Esophagus (tissue), 2 donors: ENCODE measurements at regions not wholly inside any gene's neighbourhood (a gene's known extent, or its start where the extent isn't known, plus 50 kb on each side); places are given as distances from the start of the nearest gene placed in this dataset.

Experiments
- H3K27ac ChIP-seq, 2 donors: one replicate each; pipeline ENCODE4 v1.5.1; 2013; ENCODE audit warnings: low read depth in 2 of 2, mild to moderate bottlenecking in 2 of 2, inconsistent platforms in 1 of 2, low read length in 1 of 2, moderate library complexity in 1 of 2
- H3K27me3 ChIP-seq, 2 donors: one replicate each; pipeline ENCODE4 v1.6.1; 2013; ENCODE audit warnings: low read length in 2 of 2, control low read depth in 1 of 2, mild to moderate bottlenecking in 1 of 2; ENCODE audit not compliant: insufficient read depth in 2 of 2, control insufficient read depth in 1 of 2
- H3K36me3 ChIP-seq, 2 donors: one replicate each; pipeline ENCODE4 v1.6.1; 2013; ENCODE audit warnings: low read length in 1 of 2; ENCODE audit not compliant: control insufficient read depth in 2 of 2, insufficient read depth in 2 of 2
- H3K4me1 ChIP-seq, 2 donors: one replicate each; pipeline ENCODE4 v1.6.1; 2013; ENCODE audit warnings: low read length in 1 of 2; ENCODE audit not compliant: control insufficient read depth in 2 of 2, insufficient read depth in 2 of 2
- H3K4me3 ChIP-seq, 2 donors: one replicate each; pipeline ENCODE4 v1.5.1; 2013; ENCODE audit warnings: low read length in 2 of 2, mild to moderate bottlenecking in 2 of 2, low read depth in 1 of 2, moderate library complexity in 1 of 2
- H3K9me3 ChIP-seq, 2 donors: one replicate each; pipeline ENCODE4 v1.6.1; 2013; ENCODE audit warnings: mild to moderate bottlenecking in 2 of 2, low read depth in 1 of 2, low read length in 1 of 2, moderate library complexity in 1 of 2; ENCODE audit not compliant: control insufficient read depth in 2 of 2, insufficient read depth in 1 of 2
- WGBS, 2 donors: extraction: QIAGEN DNeasy Blood & Tissue Kit; methylation state at CpG; one replicate each; pipeline ENCODE4 v1.1.7; 2013; 5-methylcytosine and 5-hydroxymethylcytosine counted together
- donor health status: healthy with polysubstance abuse.
- donor health status: Bipolar disorder and iron deficiency.

DNA sequence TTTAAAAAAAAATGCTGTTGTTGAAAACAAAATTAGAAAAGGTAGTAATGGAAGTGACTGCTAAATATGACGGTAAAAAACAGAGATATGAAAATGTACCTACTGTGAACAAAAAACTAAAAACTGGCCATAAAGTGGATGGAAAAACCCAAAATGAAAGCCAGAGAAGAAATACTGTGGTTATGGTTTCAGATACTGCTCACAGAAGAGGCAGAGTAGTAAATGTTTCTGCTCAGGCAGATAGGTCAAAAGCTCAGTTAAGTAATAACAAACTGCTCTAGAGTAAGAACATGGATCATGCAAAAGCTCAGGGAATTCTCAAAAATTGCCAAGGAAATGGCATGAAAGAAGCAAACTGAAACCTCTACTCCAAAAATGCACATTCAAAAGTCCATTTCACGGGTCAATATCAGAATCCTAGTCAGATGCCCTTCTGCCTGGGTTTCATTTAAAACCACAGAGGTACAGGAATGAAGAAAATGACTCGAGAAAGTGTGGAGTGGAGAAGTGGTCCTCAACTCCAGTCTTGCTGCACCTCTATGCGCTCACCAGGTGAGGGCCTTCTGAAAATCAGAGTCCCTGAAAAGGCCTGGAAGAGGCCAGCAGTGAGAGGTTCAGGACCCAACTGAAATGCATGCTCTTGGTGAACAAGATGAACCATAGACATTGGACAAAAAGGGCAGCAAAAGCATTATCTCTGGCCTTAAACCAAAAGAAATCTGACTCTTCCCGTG is 315.0 kb upstream of the SPRY2 start:
- no peak overlapping the region for H3K4me3 ChIP-seq
- 83 to 84% methylated on average over 5 of the region's 5 CpGs for WGBS, 2 donors
- H3K27me3 ChIP-seq: no peaks in the 10 kb centered on the region
- H3K36me3 ChIP-seq: no peaks in the 10 kb centered on the region
- H3K27ac ChIP-seq: no peak overlapping the region
- peaks cover 3 to 6% of the 10 kb centered on the region in 2 donors for H3K9me3 ChIP-seq
- H3K4me1 ChIP-seq: no peaks in the 10 kb centered on the region

GRCh38 chr13:80654638-80655249 is 313.8 kb upstream of the SPRY2 start:
- H3K4me1 ChIP-seq: no peaks in the 10 kb centered on the region
- 40 to 57% methylated on average over 34 to 37 of the region's 37 CpGs for WGBS, 2 donors
- peak overlapping the region in 1 of 2 donors; percentile 28 for H3K4me3 ChIP-seq
- H3K27me3 ChIP-seq: no peaks in the 10 kb centered on the region
- no peak overlapping the region for H3K27ac ChIP-seq
- no peaks in the 10 kb centered on the region for H3K36me3 ChIP-seq
- H3K9me3 ChIP-seq: peaks cover 3 to 6% of the 10 kb centered on the region in 2 donors

DNA sequence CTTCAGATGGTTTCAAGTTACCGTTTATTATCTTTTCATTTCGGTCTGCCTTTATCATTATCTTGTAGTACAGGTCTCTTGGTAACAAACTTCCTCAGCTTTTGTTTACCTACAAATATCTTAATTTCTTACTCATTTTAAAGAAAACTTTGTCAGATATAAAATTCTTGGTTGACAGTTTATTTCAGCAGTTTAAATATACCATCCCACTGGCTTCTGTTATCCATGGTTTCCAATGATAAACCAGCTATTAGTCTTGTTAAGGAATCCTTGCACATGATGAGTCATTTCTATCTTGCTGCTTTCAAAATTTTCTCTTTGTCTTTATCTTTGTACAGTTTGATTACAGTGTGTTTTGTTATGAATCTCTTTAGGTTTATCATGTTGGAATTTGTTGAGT is 308.3 kb upstream of the SPRY2 start:
- no peak overlapping the region for H3K27ac ChIP-seq
- H3K4me3 ChIP-seq: no peak overlapping the region
- no peaks in the 10 kb centered on the region for H3K9me3 ChIP-seq
- H3K4me1 ChIP-seq: no peaks in the 10 kb centered on the region
- WGBS, 2 donors: 96 to 97% methylated on average over 2 of the region's 2 CpGs
- H3K27me3 ChIP-seq: no peaks in the 10 kb centered on the region
- H3K36me3 ChIP-seq: no peaks in the 10 kb centered on the region

DNA sequence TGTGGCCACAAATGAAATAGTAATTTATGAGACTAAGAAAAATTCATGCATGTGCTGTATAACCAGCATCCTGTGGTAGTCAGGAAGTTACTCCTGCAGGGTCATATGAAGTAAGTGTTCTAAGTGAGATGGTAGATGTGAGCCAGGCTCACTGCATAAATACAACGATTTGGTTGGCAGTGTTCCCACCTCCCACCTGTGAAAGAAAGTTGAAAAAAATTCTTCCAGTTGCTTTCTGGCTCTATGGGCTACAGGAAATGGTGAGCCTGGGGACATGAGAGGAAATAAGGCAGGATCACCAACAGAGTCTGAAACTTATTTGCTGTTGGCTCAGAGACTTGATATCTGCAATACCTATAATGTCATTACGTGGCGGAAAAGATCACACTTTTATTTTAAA is 301.7 kb upstream of the SPRY2 start:
- H3K9me3 ChIP-seq: no peaks in the 10 kb centered on the region
- no peak overlapping the region for H3K27ac ChIP-seq

GRCh38 chr13:80633251-80633650 is 292.3 kb upstream of the SPRY2 start:
- no peak overlapping the region for H3K27ac ChIP-seq
- no peaks in the 10 kb centered on the region for H3K27me3 ChIP-seq
- peaks cover 0 to 3% of the 10 kb centered on the region in 2 donors for H3K9me3 ChIP-seq
- no peak overlapping the region for H3K4me3 ChIP-seq
- WGBS, 2 donors: 51 to 53% methylated on average over 1 of the region's 1 CpG
- no peaks in the 10 kb centered on the region for H3K36me3 ChIP-seq
- H3K4me1 ChIP-seq: no peaks in the 10 kb centered on the region

More for the DNA sequence above, 301.7 kb upstream of the SPRY2 start:
- Histone ChIP-seq H3K4me3 (no peak overlapping the region), H3K27me3 (no peaks in the 10 kb centered on the region), H3K4me1 (no peaks in the 10 kb centered on the region), H3K36me3 (no peaks in the 10 kb centered on the region)
- 61% methylated on average over 3 of the region's 3 CpGs for WGBS, 2 donors

GRCh38 chr13:80630685-80631121 is 289.8 kb upstream of the SPRY2 start:
- 83 to 84% methylated on average over 3 of the region's 3 CpGs for WGBS, 2 donors

DNA sequence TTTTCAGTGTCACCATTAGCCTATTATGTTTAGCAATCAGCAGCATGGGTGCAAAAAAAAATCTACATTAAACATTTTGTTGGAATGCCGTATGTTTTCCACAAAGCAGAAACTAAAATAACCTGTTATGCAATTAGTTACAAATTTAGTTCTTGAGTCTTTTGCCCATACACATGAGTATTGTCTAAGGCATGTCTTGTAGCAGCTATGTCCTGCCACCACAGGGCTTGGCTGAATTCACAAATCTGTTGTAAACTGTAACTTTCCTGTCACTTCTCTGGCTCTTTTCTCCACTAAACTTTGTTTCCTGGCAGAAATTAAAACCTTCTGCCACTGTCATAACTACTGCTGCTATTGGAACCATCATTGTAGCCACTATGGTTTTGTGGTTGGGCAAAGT is 277.9 kb upstream of the SPRY2 start:
- Histone ChIP-seq H3K36me3 (no peaks in the 10 kb centered on the region), H3K27me3 (no peaks in the 10 kb centered on the region), H3K9me3 (no peaks in the 10 kb centered on the region), H3K27ac (no peak overlapping the region), H3K4me1 (peaks cover 0 to 2% of the 10 kb centered on the region in 2 donors), H3K4me3 (no peak overlapping the region)
- 38 to 56% methylated on average over 1 of the region's 1 CpG for WGBS, 2 donors

More at GRCh38 chr13:80630685-80631121, 289.8 kb upstream of the SPRY2 start:
- H3K4me1 ChIP-seq: no peaks in the 10 kb centered on the region
- no peak overlapping the region for H3K27ac ChIP-seq
- H3K36me3 ChIP-seq: no peaks in the 10 kb centered on the region
- H3K27me3 ChIP-seq: no peaks in the 10 kb centered on the region
- H3K4me3 ChIP-seq: no peak overlapping the region
- H3K9me3 ChIP-seq: no peaks in the 10 kb centered on the region

DNA sequence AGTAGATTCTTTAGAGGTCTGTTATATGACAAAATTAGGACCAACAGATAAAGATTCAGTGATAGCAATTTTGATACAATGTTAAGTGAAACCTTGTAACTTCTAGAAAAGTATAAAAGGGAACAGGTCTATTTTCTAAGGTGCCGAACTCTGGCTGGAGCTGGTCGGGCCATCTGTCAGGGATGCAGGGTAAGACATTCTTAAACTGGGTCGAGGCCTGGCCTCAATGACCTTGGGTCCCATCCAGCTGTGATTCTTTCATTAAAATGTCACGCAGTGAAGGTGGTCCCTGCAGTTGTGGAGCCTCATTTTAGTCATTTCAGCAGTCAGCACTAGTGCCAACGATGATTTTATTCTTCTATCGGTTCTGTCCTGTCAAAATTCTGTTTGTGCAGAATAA is 271.9 kb upstream of the SPRY2 start:
- H3K36me3 ChIP-seq: no peaks in the 10 kb centered on the region
- H3K27ac ChIP-seq: no peak overlapping the region
- H3K4me1 ChIP-seq: peaks cover 0 to 2% of the 10 kb centered on the region in 2 donors
- 74 to 86% methylated on average over 6 of the region's 6 CpGs for WGBS, 2 donors
- no peaks in the 10 kb centered on the region for H3K9me3 ChIP-seq
- no peaks in the 10 kb centered on the region for H3K27me3 ChIP-seq
- no peak overlapping the region for H3K4me3 ChIP-seq

GRCh38 chr13:80611310-80611709 is 270.4 kb upstream of the SPRY2 start:
- Histone ChIP-seq H3K4me3 (no peak overlapping the region), H3K36me3 (no peaks in the 10 kb centered on the region), H3K9me3 (no peaks in the 10 kb centered on the region), H3K27ac (no peak overlapping the region), H3K27me3 (no peaks in the 10 kb centered on the region), H3K4me1 (peaks cover 0 to 2% of the 10 kb centered on the region in 2 donors)
- 95 to 100% methylated on average over 1 of the region's 1 CpG for WGBS, 2 donors

DNA sequence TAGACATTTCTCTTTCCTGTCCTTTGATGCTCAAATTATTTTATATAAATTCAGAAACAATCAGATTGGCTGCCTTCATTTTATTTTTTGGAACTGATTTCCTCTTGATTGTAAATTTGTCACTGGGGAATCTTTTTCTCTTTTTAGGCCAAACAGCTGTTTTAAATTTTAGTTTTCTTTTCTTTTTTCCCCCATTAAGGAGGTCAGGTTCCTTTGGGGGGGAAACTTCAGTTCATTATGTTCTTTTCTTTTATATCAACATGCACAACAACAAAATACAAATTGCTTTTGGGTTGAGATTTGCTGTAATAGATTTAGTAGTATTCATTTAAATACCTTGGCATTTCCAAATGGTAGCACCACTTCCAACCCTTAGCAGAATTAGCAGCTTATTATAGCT is 264.8 kb upstream of the SPRY2 start:
- Histone ChIP-seq H3K27ac (no peak overlapping the region), H3K4me1 (no peaks in the 10 kb centered on the region), H3K27me3 (no peaks in the 10 kb centered on the region), H3K9me3 (no peaks in the 10 kb centered on the region), H3K36me3 (no peaks in the 10 kb centered on the region), H3K4me3 (no peak overlapping the region)
